ENCODE measurements at regions not wholly inside any gene's neighbourhood (a gene's known extent, or its start where the extent isn't known, plus 50 kb on each side); places are given as distances from the start of the nearest gene placed in this dataset.
"Not testable (repeated sequence)": the region's sequence is repeated elsewhere in the genome, so short reads cannot be mapped to it uniquely, and the experiment has no call there.

GRCh38 chr10:109040622-109041021 is 882.7 kb downstream of the XPNPEP1 start:
- no peak for DNase-seq

GRCh38 chr10:109037978-109038377 is 885.3 kb downstream of the XPNPEP1 start:
- DNase-seq: no peak

GRCh38 chr10:109030581-109031210 is 892.6 kb downstream of the XPNPEP1 start:
- DNase-seq: no peak

DNA sequence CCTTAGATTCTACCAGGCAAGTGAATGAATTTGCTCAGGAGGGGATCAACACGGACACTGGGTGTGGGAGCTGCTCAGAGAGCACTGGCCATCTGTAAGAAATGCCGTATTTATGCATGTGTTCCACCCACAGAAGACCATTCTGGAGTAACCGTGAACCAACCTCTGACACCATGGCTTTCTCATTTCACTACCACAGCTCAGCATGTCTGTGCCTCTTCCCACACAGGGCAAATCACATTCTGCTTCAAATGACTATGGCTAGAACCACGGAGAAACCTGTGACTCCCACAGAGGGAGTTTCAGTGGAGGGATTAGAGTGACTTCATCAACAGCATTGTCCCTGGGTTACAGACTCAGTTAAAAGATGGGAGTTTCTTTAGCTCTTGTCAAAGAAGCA is 893.4 kb downstream of the XPNPEP1 start:
- no peak for DNase-seq

DNA sequence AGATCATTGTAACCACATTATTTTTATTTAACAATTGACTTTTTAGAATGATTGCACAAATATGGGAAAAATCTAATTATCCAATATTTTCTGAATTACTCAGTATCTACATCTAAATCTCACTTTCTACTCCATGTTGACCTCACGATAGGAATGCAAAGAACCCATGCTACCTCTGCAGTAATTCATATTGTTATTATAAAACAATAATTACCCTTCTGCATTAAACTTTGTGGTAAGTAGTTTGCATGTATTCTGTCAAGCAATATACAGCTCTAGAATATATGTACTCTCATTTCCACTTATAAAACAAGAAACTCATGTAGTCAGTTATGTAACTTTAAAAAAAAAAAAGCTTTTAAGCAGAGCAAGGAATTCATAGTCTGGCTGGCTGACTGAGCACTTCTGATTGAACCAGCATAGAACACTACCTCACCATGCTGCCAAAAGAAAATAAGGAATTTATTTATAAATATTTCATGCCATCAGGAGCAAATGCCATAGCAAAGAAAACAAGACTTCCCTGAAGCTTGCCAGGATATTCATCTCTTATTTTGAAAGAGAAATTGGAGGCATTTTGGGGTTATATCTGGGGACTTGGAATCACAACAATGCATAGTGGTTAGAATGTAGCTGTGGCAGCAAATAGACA is 895.7 kb downstream of the XPNPEP1 start:
- no peak for DNase-seq

DNA sequence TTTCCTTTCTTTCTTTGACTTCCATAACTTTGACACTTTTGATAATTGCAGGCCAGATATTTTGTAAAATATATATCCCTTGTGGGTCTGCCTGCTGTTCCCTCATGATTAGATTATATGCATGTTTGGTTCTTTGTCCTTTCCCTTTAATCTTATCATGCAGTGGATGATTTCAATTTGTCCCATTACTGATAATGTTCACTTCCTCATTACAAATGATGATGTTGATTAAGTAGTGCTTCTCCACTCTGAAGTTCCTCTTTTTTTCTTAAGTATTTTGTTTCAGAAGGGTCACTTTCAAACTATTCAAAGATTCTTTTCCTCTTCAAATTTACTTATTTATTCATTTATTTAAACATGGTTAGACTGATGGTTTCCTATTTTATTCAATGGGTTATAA is 898.1 kb downstream of the XPNPEP1 start:
- DNase-seq: no peak

GRCh38 chr10:109022417-109023049 is 900.8 kb downstream of the XPNPEP1 start:
- no peak for DNase-seq

DNA sequence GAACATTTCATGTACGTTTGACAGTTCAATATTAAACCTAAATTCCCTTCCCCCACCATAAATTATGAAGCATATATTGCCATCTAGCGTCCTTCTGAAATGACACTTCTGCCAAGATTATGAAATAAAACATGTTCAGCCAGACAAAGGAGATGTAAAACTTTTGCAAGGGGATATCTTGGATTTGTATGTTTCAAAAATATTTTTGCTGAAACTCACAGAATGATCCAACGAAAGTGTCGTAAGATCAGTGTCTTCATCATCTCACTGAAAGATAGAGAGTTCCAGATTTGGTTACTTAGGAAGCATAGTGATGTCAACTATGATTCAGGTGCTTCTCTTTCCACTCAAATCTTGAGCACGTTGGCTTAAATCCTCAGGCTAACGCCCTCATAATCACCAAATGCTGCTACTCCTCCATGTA is 904.3 kb downstream of the XPNPEP1 start:
- DNase-seq: no peak

- DNase-seq: no peak
Measured at GRCh38 chr10:109007514-109007913, 915.8 kb downstream of the XPNPEP1 start.

GRCh38 chr10:108990441-108990840 is 932.9 kb downstream of the XPNPEP1 start:
- no peak for DNase-seq

DNA sequence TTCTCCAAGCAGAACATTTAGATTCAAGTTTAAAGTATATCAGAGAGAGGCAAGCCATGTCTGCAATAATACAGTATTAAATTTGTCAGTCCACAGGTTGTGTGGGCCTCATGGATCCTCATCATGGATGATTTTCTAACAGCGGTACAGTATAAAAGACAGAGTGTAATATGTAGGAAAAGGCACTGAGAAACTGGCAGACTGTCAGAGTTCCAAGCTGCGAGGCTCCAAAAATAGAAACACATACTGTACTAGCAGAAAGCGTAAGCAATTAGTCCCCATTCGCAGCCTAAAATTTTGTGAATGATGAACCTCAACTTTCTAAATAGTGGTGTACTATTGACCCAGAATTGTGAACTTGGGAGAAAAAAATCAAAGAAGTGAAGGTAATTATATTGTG is 933.3 kb downstream of the XPNPEP1 start:
- no peak for DNase-seq

GRCh38 chr10:108982159-108982558 is 941.2 kb downstream of the XPNPEP1 start:
- DNase-seq: no peak

GRCh38 chr10:108980869-108981268 is 942.4 kb downstream of the XPNPEP1 start:
- DNase-seq: no peak

DNA sequence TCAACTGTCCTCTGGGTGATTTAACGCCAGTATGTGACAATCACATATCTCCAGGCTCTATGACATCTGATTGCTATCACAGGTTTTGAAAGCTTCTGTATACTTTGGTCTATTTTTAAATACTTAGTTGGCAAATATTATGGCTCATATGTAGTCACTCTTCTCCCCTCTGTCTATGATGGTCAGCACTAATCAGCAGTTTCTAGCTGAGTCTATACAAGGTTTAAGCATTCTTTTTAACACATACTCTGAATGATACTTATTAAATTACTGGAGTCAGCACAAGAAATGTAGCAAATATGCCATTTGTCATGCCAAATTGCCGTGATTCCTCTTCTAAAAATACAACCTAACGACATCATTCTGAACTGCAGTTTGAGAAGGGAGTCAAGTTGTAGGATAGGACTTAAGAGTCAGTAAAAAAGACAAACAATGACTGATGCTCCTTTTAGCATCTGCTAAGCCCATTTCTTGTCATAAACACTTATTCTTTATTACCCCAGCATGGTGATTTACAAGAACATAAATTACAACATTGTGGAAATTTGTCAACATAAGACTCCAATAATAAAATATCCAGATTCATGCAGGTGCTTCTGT is 947.8 kb downstream of the XPNPEP1 start:
- no peak for DNase-seq

DNA sequence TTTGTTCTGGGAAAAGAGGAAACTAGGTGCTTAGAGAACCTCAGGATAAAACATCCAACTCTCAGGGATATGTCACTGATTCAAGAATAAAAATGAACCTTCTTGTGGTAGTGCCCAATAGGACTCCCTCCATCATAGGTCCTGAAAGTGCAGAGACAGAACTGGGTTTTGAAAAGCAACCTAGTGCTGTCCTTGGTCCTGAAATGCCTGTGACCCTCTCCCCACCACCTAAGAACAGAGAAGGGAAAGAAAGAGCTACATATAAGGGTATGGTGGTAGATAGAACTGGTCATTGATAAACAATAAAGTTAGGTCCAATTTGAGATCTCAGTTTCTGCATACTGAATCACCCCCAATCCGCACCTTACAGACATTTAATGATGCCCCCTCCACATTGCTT is 953.3 kb downstream of the XPNPEP1 start:
- DNase-seq: no peak

- no peak for DNase-seq
Measured at GRCh38 chr10:108966411-108966810, 956.9 kb downstream of the XPNPEP1 start.

DNA sequence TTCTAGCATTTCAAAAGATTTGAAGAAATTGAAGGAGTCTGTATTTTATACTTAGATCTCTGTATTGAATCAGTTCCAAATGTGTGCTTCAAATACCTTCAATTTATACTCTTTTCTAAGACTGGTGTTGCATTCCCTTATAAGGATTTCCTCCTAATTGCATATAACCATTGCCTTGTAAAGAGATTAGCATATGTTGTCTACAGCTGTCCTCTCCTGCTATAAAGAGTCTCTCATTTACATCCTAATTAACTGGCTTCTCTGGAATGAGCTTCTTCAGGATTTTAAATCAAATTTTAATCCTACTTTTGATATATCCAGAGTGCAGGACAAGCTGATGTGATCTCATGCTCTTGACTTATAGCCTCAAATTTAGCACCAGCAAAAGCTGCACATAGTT is 957.3 kb downstream of the XPNPEP1 start:
- DNase-seq: no peak

- DNase-seq: no peak
Measured at GRCh38 chr10:108962172-108962571, 961.1 kb downstream of the XPNPEP1 start.

GRCh38 chr10:108957681-108958080 is 965.6 kb downstream of the XPNPEP1 start:
- no peak for DNase-seq

GRCh38 chr10:108956149-108956548 is 967.2 kb downstream of the XPNPEP1 start:
- DNase-seq: no peak

- not testable (repeated sequence) for DNase-seq
Measured at GRCh38 chr10:108920029-108920428, 1003.3 kb downstream of the XPNPEP1 start.

GRCh38 chr10:108913300-108913699 is 1010.0 kb downstream of the XPNPEP1 start:
- no peak for DNase-seq

DNA sequence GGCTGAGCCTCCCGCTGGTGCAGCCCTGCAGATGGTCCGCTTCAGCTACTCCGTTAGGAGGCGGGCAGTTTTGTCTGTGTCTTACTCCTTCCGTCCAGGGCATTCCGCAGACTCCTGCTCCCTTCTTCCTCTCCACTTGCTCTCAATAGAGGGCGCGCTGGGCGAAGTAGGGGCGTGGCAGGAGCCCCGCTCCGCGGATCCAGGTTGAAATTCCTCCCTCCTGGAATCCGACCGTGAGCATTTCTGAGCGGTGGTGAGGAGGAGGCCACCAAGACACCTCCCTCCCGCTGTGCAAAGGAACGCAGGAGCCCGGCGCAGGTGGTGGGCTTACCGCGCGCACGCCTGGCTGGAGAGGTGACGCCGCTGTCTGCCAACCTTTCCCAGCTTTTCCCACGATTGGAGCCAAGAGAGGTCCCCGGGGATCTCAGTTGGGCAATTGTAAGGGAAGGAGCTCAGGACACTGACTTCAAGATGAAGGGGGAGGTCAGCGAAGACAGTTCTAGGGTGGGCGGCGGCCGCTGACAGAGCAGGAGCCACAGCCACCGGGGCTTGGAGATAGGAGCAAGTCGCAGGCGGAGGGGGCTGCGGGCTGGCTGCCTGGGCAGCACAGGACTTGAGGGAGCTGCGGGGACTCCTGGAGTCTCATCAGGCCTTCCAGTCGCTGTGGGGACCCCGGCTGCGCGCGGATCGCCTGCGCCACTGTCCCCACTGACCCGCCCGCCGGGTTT is 1011.3 kb downstream of the XPNPEP1 start:
- DNase-seq: no peak

Data from CD4-positive, alpha-beta T cell treated with Interleukin-21 for 1 hour (primary cell).